ENCODE measurements at regions not wholly inside any gene's neighbourhood (a gene's known extent, or its start where the extent isn't known, plus 50 kb on each side); places are given as distances from the start of the nearest gene placed in this dataset.
"Not testable (repeated sequence)": the region's sequence is repeated elsewhere in the genome, so short reads cannot be mapped to it uniquely, and the experiment has no call there.

DNA sequence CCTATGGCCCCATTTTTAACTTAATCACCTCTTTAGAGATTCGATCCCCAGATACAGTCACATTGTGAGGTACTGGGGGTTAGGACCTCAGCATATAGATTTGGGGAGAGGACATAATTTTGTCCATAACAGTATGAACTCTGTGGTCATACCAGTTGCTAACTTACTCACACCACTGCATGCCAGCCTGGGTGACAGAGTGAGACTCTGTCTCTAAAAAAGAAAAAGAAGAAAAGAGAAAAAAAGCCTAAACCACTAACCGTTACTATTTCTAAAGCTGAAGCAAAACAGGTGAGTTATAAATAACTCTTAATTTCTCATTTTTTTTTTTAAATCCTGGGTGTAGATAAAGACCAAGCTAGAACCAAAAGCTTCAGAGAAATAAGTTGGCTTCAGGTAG, 155.1 kb upstream of the AUTS2 start (continued):
- TF ChIP-seq, protein P1, sequence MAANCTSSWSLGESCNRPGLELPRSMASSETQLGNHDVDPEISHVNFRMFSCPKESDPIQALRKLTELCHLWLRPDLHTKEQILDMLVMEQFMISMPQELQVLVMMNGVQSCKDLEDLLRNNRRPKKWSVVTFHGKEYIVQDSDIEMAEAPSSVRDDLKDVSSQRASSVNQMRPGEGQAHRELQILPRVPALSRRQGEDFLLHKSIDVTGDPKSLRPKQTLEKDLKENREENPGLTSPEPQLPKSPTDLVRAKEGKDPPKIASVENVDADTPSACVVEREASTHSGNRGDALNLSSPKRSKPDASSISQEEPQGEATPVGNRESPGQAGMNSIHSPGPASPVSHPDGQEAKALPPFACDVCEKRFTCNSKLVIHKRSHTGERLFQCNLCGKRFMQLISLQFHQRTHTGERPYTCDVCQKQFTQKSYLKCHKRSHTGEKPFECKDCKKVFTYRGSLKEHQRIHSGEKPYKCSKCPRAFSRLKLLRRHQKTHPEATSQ (tag by site-specific recombination; IDR thresholded peaks at IDR 0.05) = no peak
- no peak for TF ChIP-seq ZNF10 (tag by site-specific recombination; IDR thresholded peaks at IDR 0.05)
- TF ChIP-seq ZNF19 (tag by site-specific recombination; IDR thresholded peaks at IDR 0.05; ENCODE audit: low read depth) = no peak
- no peak for TF ChIP-seq ZNF391 (tag by site-specific recombination; IDR thresholded peaks at IDR 0.05; ENCODE audit: borderline replicate concordance, low read depth)
- TF ChIP-seq, protein P2, sequence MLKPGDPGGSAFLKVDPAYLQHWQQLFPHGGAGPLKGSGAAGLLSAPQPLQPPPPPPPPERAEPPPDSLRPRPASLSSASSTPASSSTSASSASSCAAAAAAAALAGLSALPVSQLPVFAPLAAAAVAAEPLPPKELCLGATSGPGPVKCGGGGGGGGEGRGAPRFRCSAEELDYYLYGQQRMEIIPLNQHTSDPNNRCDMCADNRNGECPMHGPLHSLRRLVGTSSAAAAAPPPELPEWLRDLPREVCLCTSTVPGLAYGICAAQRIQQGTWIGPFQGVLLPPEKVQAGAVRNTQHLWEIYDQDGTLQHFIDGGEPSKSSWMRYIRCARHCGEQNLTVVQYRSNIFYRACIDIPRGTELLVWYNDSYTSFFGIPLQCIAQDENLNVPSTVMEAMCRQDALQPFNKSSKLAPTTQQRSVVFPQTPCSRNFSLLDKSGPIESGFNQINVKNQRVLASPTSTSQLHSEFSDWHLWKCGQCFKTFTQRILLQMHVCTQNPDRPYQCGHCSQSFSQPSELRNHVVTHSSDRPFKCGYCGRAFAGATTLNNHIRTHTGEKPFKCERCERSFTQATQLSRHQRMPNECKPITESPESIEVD (tag by site-specific recombination; IDR thresholded peaks at IDR 0.05) = no peak

DNA sequence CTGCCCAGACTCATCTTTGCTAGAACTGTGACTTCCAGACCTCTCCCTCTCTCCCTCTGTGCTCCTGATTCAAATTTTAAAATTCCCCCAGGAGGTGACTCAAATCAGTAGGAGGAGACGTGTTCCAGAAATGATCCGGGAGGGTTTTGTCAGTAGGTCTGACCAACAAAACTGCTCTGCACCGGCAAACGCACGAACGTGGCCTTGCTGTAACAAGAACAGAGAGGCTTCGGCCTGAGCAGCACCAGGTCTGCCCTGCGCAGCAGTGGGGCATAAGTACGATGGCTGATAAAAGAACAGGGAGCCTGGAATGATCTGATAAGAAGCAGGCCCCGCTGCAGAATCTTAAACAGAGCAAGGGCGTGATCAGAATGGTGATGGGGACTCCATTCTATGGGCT, 152.7 kb upstream of the AUTS2 start:
- Histone ChIP-seq H3K36me3 (ENCODE audit: control insufficient read depth in 2 of 2, insufficient read depth in 1 of 2, low read length in 2 of 2) (no peaks in the 10 kb centered on the region), H3K9me3 (ENCODE audit: control insufficient read depth, insufficient read depth, low read depth, low read length) (no peaks in the 10 kb centered on the region), H3K4me3 (ENCODE audit: low read depth, low read length) (no peak overlapping the region), H3K4me1 (ENCODE audit: control insufficient read depth, insufficient read depth, low read length) (no peaks in the 10 kb centered on the region), H3K27ac (ENCODE audit: extremely low read depth, low read depth, low read length) (no peak overlapping the region)
- POLR2A ChIA-PET = no interaction called here
- TF ChIP-seq MYNN (tag by site-specific recombination; IDR thresholded peaks at IDR 0.05; ENCODE audit: borderline replicate concordance) = no peak
- no peak for TF ChIP-seq ZBTB48 (tag by site-specific recombination; IDR thresholded peaks at IDR 0.05)
- TF ChIP-seq ZNF530 (tag by site-specific recombination; IDR thresholded peaks at IDR 0.05; ENCODE audit: low read depth) = no peak
- no peak for TF ChIP-seq ZXDB (tag by site-specific recombination; IDR thresholded peaks at IDR 0.05)
- TF ChIP-seq ZNF561 (tag by site-specific recombination; IDR thresholded peaks at IDR 0.05; ENCODE audit: borderline replicate concordance) = no peak
- TF ChIP-seq, protein P3, sequence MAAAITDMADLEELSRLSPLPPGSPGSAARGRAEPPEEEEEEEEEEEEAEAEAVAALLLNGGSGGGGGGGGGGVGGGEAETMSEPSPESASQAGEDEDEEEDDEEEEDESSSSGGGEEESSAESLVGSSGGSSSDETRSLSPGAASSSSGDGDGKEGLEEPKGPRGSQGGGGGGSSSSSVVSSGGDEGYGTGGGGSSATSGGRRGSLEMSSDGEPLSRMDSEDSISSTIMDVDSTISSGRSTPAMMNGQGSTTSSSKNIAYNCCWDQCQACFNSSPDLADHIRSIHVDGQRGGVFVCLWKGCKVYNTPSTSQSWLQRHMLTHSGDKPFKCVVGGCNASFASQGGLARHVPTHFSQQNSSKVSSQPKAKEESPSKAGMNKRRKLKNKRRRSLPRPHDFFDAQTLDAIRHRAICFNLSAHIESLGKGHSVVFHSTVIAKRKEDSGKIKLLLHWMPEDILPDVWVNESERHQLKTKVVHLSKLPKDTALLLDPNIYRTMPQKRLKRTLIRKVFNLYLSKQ (tag by site-specific recombination; IDR thresholded peaks at IDR 0.05; ENCODE audit: borderline replicate concordance) = no peak
- no peak for TF ChIP-seq SCRT1 (tag by site-specific recombination; IDR thresholded peaks at IDR 0.05; ENCODE audit: borderline replicate concordance)
- no peak for TF ChIP-seq ZNF169 (tag by site-specific recombination; IDR thresholded peaks at IDR 0.05)
- TF ChIP-seq BCL11B (tag by site-specific recombination; IDR thresholded peaks at IDR 0.05; ENCODE audit: low read depth) = no peak
- TF ChIP-seq ZNF585B (tag by site-specific recombination; IDR thresholded peaks at IDR 0.05) = no peak
- TF ChIP-seq HOXC10 (CRISPR knock-in tag; IDR thresholded peaks at IDR 0.05) = no peak
- TF ChIP-seq ZNF184 (tag by site-specific recombination; IDR thresholded peaks at IDR 0.05) = no peak
- TF ChIP-seq SP7 (tag by site-specific recombination; IDR thresholded peaks at IDR 0.05) = no peak
- no peak for TF ChIP-seq ZNF777 (tag by site-specific recombination; IDR thresholded peaks at IDR 0.05; ENCODE audit: borderline replicate concordance)
- TF ChIP-seq ZNF239 (tag by site-specific recombination; IDR thresholded peaks at IDR 0.05) = no peak
- TF ChIP-seq, protein P4, sequence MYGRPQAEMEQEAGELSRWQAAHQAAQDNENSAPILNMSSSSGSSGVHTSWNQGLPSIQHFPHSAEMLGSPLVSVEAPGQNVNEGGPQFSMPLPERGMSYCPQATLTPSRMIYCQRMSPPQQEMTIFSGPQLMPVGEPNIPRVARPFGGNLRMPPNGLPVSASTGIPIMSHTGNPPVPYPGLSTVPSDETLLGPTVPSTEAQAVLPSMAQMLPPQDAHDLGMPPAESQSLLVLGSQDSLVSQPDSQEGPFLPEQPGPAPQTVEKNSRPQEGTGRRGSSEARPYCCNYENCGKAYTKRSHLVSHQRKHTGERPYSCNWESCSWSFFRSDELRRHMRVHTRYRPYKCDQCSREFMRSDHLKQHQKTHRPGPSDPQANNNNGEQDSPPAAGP (tag by site-specific recombination; IDR thresholded peaks at IDR 0.05) = no peak
- no peak for TF ChIP-seq TCF7L2 (IDR thresholded peaks at IDR 0.05; ENCODE audit: borderline replicate concordance, low read depth, low read length)
- TF ChIP-seq BCL11A (tag by site-specific recombination; IDR thresholded peaks at IDR 0.05; ENCODE audit: low read depth) = no peak
- CTCF ChIA-PET = interaction anchor here (0.6 kb wide), 2 partner anchors 538 to 684 kb away, joined by 3 to 4 read pairs; no protein-coding TSS in a partner anchor

DNA sequence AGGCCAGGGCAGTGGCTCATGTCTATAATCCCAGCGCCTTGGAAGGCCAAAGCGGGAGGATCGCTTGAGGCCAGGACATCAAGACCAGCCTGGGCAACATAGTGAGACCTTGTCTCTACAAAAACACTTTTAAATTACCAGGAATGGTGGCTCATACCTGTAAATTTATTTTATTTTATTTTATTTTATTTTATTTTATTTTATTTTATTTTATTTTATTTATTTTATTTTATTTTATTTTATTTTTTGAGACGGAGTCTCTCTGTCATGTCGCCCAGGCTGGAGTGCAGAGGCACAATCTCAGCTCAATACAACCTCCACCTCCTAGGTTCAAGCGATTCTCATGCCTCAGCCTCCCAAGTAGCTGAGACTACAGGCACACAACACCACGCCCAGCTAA, 152.1 kb upstream of the AUTS2 start:
- CTCF ChIA-PET = interaction anchor here (0.6 kb wide), 1 partner anchor 539 kb away, joined by 3 read pairs; no protein-coding TSS in a partner anchor
- H3K36me3 ChIP-seq (ENCODE audit: control insufficient read depth in 2 of 2, insufficient read depth in 1 of 2, low read length in 2 of 2); H3K4me3 ChIP-seq (ENCODE audit: low read depth, low read length); H3K9me3 ChIP-seq (ENCODE audit: control insufficient read depth, insufficient read depth, low read depth, low read length); POLR2A ChIA-PET; H3K27ac ChIP-seq (ENCODE audit: extremely low read depth, low read depth, low read length); H3K4me1 ChIP-seq (ENCODE audit: control insufficient read depth, insufficient read depth, low read length): not testable (repeated sequence)

Measured in HEK293 (cell line).